CD14-positive monocyte (primary cell): ENCODE measurements at regions not wholly inside any gene's neighbourhood (a gene's known extent, or its start where the extent isn't known, plus 50 kb on each side); places are given as distances from the start of the nearest gene placed in this dataset.

Experiments used
- DNase-seq, 3 donors: peaks; one replicate each; pipeline ENCODE4 v3.0.0-alpha.2; 2011 to 2022
- H2AFZ ChIP-seq: 2 replicates; pipeline ENCODE4 v1.6.0; 2012; ENCODE audit warnings: mild to moderate bottlenecking, low read depth, low read length, inconsistent platforms; ENCODE audit not compliant: insufficient read depth, poor library complexity, severe bottlenecking
- H3K27ac ChIP-seq, 2 donors: 1 replicate in 1 of 2; 2 replicates in 1 of 2; pipeline ENCODE4 v1.5.1; 2012 to 2013; ENCODE audit warnings: low read length in 2 of 2, control low read depth in 1 of 2, inconsistent platforms in 1 of 2, low read depth in 1 of 2, mild to moderate bottlenecking in 1 of 2
- H3K27me3 ChIP-seq, 2 donors: one replicate each; pipeline versions ENCODE4 v1.6.0 to v1.6.1; 2011 to 2013; ENCODE audit warnings: low read length in 2 of 2; ENCODE audit not compliant: control insufficient read depth in 2 of 2, insufficient read depth in 2 of 2
- H3K36me3 ChIP-seq, 2 donors: replicated peaks in 1 of 2; 1 replicate in 1 of 2; 2 replicates in 1 of 2; pipeline versions ENCODE4 v1.5.1 to v1.6.1; 2012 to 2013; ENCODE audit warnings: low read length in 2 of 2, control low read depth in 1 of 2, inconsistent platforms in 1 of 2, mild to moderate bottlenecking in 1 of 2; ENCODE audit not compliant: insufficient read depth in 2 of 2, control insufficient read depth in 1 of 2
- H3K4me1 ChIP-seq, 2 donors: 1 replicate in 1 of 2; 2 replicates in 1 of 2; pipeline versions ENCODE4 v1.5.1 to v1.6.1; 2012 to 2013; ENCODE audit warnings: low read length in 2 of 2, control low read depth in 1 of 2, inconsistent platforms in 1 of 2, mild to moderate bottlenecking in 1 of 2, moderate library complexity in 1 of 2; ENCODE audit not compliant: insufficient read depth in 2 of 2, control insufficient read depth in 1 of 2
- H3K4me2 ChIP-seq: replicated peaks from 2 replicates; pipeline ENCODE3; 2012; ENCODE audit warnings: low read length, moderate library complexity, mild to moderate bottlenecking; ENCODE audit not compliant: poor library complexity, severe bottlenecking; ENCODE audit errors: extremely low read depth
- H3K4me3 ChIP-seq, 3 experiments: fragments of 200-600 bp in 1 of 3; sonication (generic) in 1 of 3; replicated peaks in 1 of 3; 1 replicate in 2 of 3; 2 replicates in 1 of 3; pipeline ENCODE4 v1.5.1; 2011 to 2013; ENCODE audit warnings: low read length in 3 of 3, mild to moderate bottlenecking in 3 of 3, control low read depth in 2 of 3, low read depth in 2 of 3, inconsistent platforms in 1 of 3, moderate library complexity in 1 of 3
- H3K79me2 ChIP-seq: 2 replicates; pipeline ENCODE4 v1.6.0; 2012; ENCODE audit warnings: mild to moderate bottlenecking, control low read depth, inconsistent platforms, low read length, moderate library complexity; ENCODE audit not compliant: insufficient read depth
- H3K9ac ChIP-seq: 2 replicates; pipeline ENCODE4 v1.6.0; 2017; ENCODE audit warnings: low read length, mild to moderate bottlenecking; ENCODE audit not compliant: insufficient read depth, poor library complexity, severe bottlenecking
- H3K9me3 ChIP-seq, 2 donors: replicated peaks in 1 of 2; 1 replicate in 1 of 2; 2 replicates in 1 of 2; pipeline versions ENCODE4 v1.5.1 to v1.6.1; 2012 to 2013; ENCODE audit warnings: low read length in 2 of 2, control low read depth in 1 of 2; ENCODE audit not compliant: control insufficient read depth in 1 of 2, insufficient read depth in 1 of 2
- H4K20me1 ChIP-seq: 2 replicates; pipeline ENCODE4 v1.6.0; 2012; ENCODE audit warnings: mild to moderate bottlenecking, low read length, control low read depth, moderate library complexity; ENCODE audit not compliant: insufficient read depth
- H3K27ac Mint-ChIP-seq, 7 donors: one replicate each; pipeline ENCODE4 v1.8.0; 2020; ENCODE audit warnings: mild to moderate bottlenecking in 7 of 7, mixed read lengths in 7 of 7, moderate library complexity in 6 of 7, inconsistent platforms in 2 of 7
- H3K27me3 Mint-ChIP-seq, 3 donors: one replicate each; pipeline ENCODE4 v1.8.0; 2021 to 2022; ENCODE audit warnings: low read depth in 3 of 3, mild to moderate bottlenecking in 3 of 3, mixed read lengths in 3 of 3, moderate library complexity in 3 of 3, inconsistent platforms in 1 of 3
- H3K36me3 Mint-ChIP-seq, 2 donors: one replicate each; pipeline ENCODE4 v1.8.0; 2020; ENCODE audit warnings: mixed read lengths in 2 of 2, inconsistent platforms in 1 of 2, mild to moderate bottlenecking in 1 of 2
- H3K4me1 Mint-ChIP-seq: one replicate; pipeline ENCODE4 v1.8.0; 2020; ENCODE audit warnings: mild to moderate bottlenecking, mixed read lengths
- H3K4me3 Mint-ChIP-seq, 2 donors: one replicate each; pipeline ENCODE4 v1.8.0; 2020; ENCODE audit warnings: mild to moderate bottlenecking in 2 of 2, mixed read lengths in 2 of 2, moderate library complexity in 1 of 2
- H3K9me3 Mint-ChIP-seq, 7 donors: one replicate each; pipeline ENCODE4 v1.8.0; 2020 to 2022; ENCODE audit warnings: mixed read lengths in 7 of 7, mild to moderate bottlenecking in 6 of 7, moderate library complexity in 6 of 7, inconsistent platforms in 2 of 7
- CTCF ChIP-seq: fragments of 200-600 bp; IDR thresholded peaks from one replicate; pipeline ENCODE4 v1.8.0; 2022; ENCODE audit warnings: antibody characterized with exemption, mild to moderate bottlenecking
- WGBS: methylation state at CpG from one replicate; pipeline ENCODE4 v1.1.5; 2013; ENCODE audit warnings: missing lambda C conversion rate; ENCODE audit not compliant: insufficient coverage; 5-methylcytosine and 5-hydroxymethylcytosine counted together
- intact Hi-C, 2 donors: fragments of 100-400 bp; cut with micrococcal nuclease; formaldehyde crosslinking; loops; one replicate each; pipeline versions ENCODE4 v1.15.0 to v1.15.1; 2023

- Histone ChIP-seq H3K9ac (no peak overlapping the region), H3K4me1 (no peaks in the 10 kb centered on the region), H3K27ac (no peak overlapping the region), H3K36me3 (no peaks in the 10 kb centered on the region), H2AFZ (no peak overlapping the region), H3K4me2 (no peak overlapping the region), H3K27me3 (no peaks in the 10 kb centered on the region), H3K79me2 (no peaks in the 10 kb centered on the region), H4K20me1 (no peaks in the 10 kb centered on the region), H3K9me3 (peaks cover 18 to 24% of the 10 kb centered on the region in 2 donors), H3K4me3 (no peak overlapping the region)
- peaks cover 15 to 34% (median 21%) of the 10 kb centered on the region in 7 donors for H3K9me3 Mint-ChIP-seq
- 89% methylated on average over 7 of the region's 9 CpGs for WGBS
- DNase-seq = no peak
- peaks cover 0 to 6% of the 10 kb centered on the region in 2 donors for H3K36me3 Mint-ChIP-seq
- H3K27me3 Mint-ChIP-seq = peaks cover 0 to 6% (median 3%) of the 10 kb centered on the region in 3 donors
- H3K4me1 Mint-ChIP-seq = no peaks in the 10 kb centered on the region
- intact Hi-C loops = no loop called here
- no peak for TF ChIP-seq CTCF
- H3K27ac Mint-ChIP-seq = no peak overlapping the region
- no peak overlapping the region for H3K4me3 Mint-ChIP-seq
Measured at GRCh38 chr6:167669553-167669849, 157.2 kb upstream of the AFDN start.

GRCh38 chr6:167669870-167670802 lies 156.6 kb upstream of the AFDN start:
- H3K4me1 ChIP-seq = no peaks in the 10 kb centered on the region

More at GRCh38 chr6:167669870-167670802, 156.6 kb upstream of the AFDN start:
- H3K4me1 Mint-ChIP-seq = no peaks in the 10 kb centered on the region
- no peaks in the 10 kb centered on the region for H3K79me2 ChIP-seq
- no peak for DNase-seq
- no peak overlapping the region for H3K4me2 ChIP-seq
- H3K36me3 ChIP-seq = no peaks in the 10 kb centered on the region
- peaks cover 15 to 34% (median 22%) of the 10 kb centered on the region in 7 donors for H3K9me3 Mint-ChIP-seq
- WGBS = 93% methylated on average over 24 of the region's 26 CpGs
- H3K27ac Mint-ChIP-seq = no peak overlapping the region
- peaks cover 18 to 24% of the 10 kb centered on the region in 2 donors for H3K9me3 ChIP-seq
- no peak overlapping the region for H3K27ac ChIP-seq
- H3K27me3 ChIP-seq = no peaks in the 10 kb centered on the region
- no peak overlapping the region for H3K4me3 Mint-ChIP-seq
- intact Hi-C loops = no loop called here
- peaks cover 0 to 6% of the 10 kb centered on the region in 2 donors for H3K36me3 Mint-ChIP-seq
- H3K27me3 Mint-ChIP-seq = peaks cover 2 to 3% (median 3%) of the 10 kb centered on the region in 3 donors
- no peak for TF ChIP-seq CTCF
- no peak overlapping the region for H2AFZ ChIP-seq
- no peak overlapping the region for H3K4me3 ChIP-seq
- H4K20me1 ChIP-seq = no peaks in the 10 kb centered on the region
- H3K9ac ChIP-seq = no peak overlapping the region
